Peyer's patch (tissue), 4 donors: ENCODE measurements at regions not wholly inside any gene's neighbourhood (a gene's known extent, or its start where the extent isn't known, plus 50 kb on each side); places are given as distances from the start of the nearest gene placed in this dataset.

ENCODE experiments used
- POLR2A ChIP-seq, 2 donors: fragments of 450-650 bp; IDR thresholded peaks; one replicate each; pipeline ENCODE4 v1.5.1; 2017; ENCODE audit warnings: antibody characterized with exemption in 2 of 2, mild to moderate bottlenecking in 2 of 2, moderate library complexity in 2 of 2
- TF ChIP-seq, protein P1 (sequence below), 6 experiments: fragments of 450-650 bp in 4 of 6; fragments of 200-600 bp in 2 of 6; sonication (generic) in 1 of 6; IDR thresholded peaks; one replicate each; pipeline ENCODE4 v1.5.1; 2017 to 2019; ENCODE audit warnings: antibody characterized with exemption in 6 of 6, mild to moderate bottlenecking in 3 of 6, moderate library complexity in 1 of 6

DNA sequence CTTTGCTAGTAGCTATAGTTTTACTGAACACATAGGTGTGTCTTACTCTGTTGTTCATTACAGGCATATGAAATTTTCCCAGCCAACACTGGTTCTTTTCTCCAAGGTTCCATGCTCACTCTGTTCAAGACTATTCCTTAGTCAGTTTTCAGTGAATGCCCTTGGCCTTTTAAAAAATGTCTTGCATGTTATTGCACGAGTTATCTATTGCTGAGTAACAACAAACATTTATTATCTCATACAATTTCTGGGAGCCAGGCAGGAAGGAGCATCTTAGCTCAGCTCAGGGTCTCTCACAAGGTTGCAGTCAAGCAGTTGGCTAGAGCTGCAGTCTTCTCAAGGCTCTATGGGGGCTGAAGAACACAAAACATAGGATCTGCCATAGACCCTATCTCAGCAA, 223.5 kb downstream of the BTG1 start:
- TF ChIP-seq, protein P1, sequence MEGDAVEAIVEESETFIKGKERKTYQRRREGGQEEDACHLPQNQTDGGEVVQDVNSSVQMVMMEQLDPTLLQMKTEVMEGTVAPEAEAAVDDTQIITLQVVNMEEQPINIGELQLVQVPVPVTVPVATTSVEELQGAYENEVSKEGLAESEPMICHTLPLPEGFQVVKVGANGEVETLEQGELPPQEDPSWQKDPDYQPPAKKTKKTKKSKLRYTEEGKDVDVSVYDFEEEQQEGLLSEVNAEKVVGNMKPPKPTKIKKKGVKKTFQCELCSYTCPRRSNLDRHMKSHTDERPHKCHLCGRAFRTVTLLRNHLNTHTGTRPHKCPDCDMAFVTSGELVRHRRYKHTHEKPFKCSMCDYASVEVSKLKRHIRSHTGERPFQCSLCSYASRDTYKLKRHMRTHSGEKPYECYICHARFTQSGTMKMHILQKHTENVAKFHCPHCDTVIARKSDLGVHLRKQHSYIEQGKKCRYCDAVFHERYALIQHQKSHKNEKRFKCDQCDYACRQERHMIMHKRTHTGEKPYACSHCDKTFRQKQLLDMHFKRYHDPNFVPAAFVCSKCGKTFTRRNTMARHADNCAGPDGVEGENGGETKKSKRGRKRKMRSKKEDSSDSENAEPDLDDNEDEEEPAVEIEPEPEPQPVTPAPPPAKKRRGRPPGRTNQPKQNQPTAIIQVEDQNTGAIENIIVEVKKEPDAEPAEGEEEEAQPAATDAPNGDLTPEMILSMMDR (IDR thresholded peaks at IDR 0.05), result no peak
- no peak for TF ChIP-seq POLR2A (IDR thresholded peaks at IDR 0.05)
